ENCODE measurements at regions not wholly inside any gene's neighbourhood (a gene's known extent, or its start where the extent isn't known, plus 50 kb on each side); places are given as distances from the start of the nearest gene placed in this dataset.

GRCh38 chr5:158268286-158268685, 409.3 kb upstream of the CLINT1 start:
- TF ChIP-seq CTCF (IDR thresholded peaks at IDR 0.05 in 4 of 5, conservative IDR thresholded peaks at IDR 0.05 in 1 of 5): no peak
- TF ChIP-seq POLR2A (IDR thresholded peaks at IDR 0.05): no peak

All from gastrocnemius medialis (tissue), 4 donors.